ENCODE measurements at regions not wholly inside any gene's neighbourhood (a gene's known extent, or its start where the extent isn't known, plus 50 kb on each side); places are given as distances from the start of the nearest gene placed in this dataset.
"Not testable (repeated sequence)": the region's sequence is repeated elsewhere in the genome, so short reads cannot be mapped to it uniquely, and the experiment has no call there.

- Mint-ChIP-seq H3K9me3 (no peaks in the 10 kb centered on the region), H3K27me3 (ENCODE audit: low read depth) (no peaks in the 10 kb centered on the region)
Measured at GRCh38 chr18:2150566-2150965, 420.7 kb downstream of the METTL4 start.

GRCh38 chr18:2154278-2154677 is 417.0 kb downstream of the METTL4 start:
- H3K9me3 Mint-ChIP-seq: no peaks in the 10 kb centered on the region
- no peak overlapping the region for H3K27ac Mint-ChIP-seq
- H3K36me3 Mint-ChIP-seq (ENCODE audit: low read depth): no peaks in the 10 kb centered on the region
- H3K4me1 Mint-ChIP-seq: no peaks in the 10 kb centered on the region
- H3K27me3 Mint-ChIP-seq (ENCODE audit: low read depth): no peaks in the 10 kb centered on the region
- TF ChIP-seq CTCF (IDR thresholded peaks at IDR 0.05; ENCODE audit: unreplicated experiment in 3 of 3): no peak
- no peak overlapping the region for H3K4me3 Mint-ChIP-seq

More at GRCh38 chr18:2150566-2150965, 420.7 kb downstream of the METTL4 start:
- Mint-ChIP-seq H3K27ac (no peak overlapping the region), H3K4me3 (no peak overlapping the region), H3K4me1 (peaks cover 14% of the 10 kb centered on the region), H3K36me3 (ENCODE audit: low read depth) (no peaks in the 10 kb centered on the region)
- no peak for TF ChIP-seq CTCF (IDR thresholded peaks at IDR 0.05; ENCODE audit: unreplicated experiment in 3 of 3)

GRCh38 chr18:2164644-2165550 is 406.4 kb downstream of the METTL4 start:
- H3K36me3 Mint-ChIP-seq (ENCODE audit: low read depth): no peaks in the 10 kb centered on the region
- H3K9me3 Mint-ChIP-seq: no peaks in the 10 kb centered on the region
- no peaks in the 10 kb centered on the region for H3K27me3 Mint-ChIP-seq (ENCODE audit: low read depth)
- H3K4me3 Mint-ChIP-seq: no peak overlapping the region
- no peak overlapping the region for H3K27ac Mint-ChIP-seq
- no peak for TF ChIP-seq CTCF (IDR thresholded peaks at IDR 0.05; ENCODE audit: unreplicated experiment in 3 of 3)
- no peaks in the 10 kb centered on the region for H3K4me1 Mint-ChIP-seq

GRCh38 chr18:2166876-2167275 is 404.4 kb downstream of the METTL4 start:
- not testable (repeated sequence) for H3K4me1 Mint-ChIP-seq; H3K9me3 Mint-ChIP-seq; H3K27me3 Mint-ChIP-seq (ENCODE audit: low read depth); H3K4me3 Mint-ChIP-seq; H3K36me3 Mint-ChIP-seq (ENCODE audit: low read depth); H3K27ac Mint-ChIP-seq

GRCh38 chr18:2168022-2168421 is 403.3 kb downstream of the METTL4 start:
- Mint-ChIP-seq H3K4me1 (no peaks in the 10 kb centered on the region), H3K27me3 (ENCODE audit: low read depth) (no peaks in the 10 kb centered on the region), H3K36me3 (ENCODE audit: low read depth) (no peaks in the 10 kb centered on the region), H3K27ac (no peak overlapping the region), H3K4me3 (no peak overlapping the region), H3K9me3 (no peaks in the 10 kb centered on the region)
- TF ChIP-seq CTCF (IDR thresholded peaks at IDR 0.05; ENCODE audit: unreplicated experiment in 3 of 3): no peak

- H3K27me3 Mint-ChIP-seq (ENCODE audit: low read depth): no peaks in the 10 kb centered on the region
- no peak overlapping the region for H3K27ac Mint-ChIP-seq
- H3K9me3 Mint-ChIP-seq: no peaks in the 10 kb centered on the region
- no peaks in the 10 kb centered on the region for H3K36me3 Mint-ChIP-seq (ENCODE audit: low read depth)
- no peak overlapping the region for H3K4me3 Mint-ChIP-seq
- H3K4me1 Mint-ChIP-seq: no peaks in the 10 kb centered on the region
- no peak for TF ChIP-seq CTCF (IDR thresholded peaks at IDR 0.05; ENCODE audit: unreplicated experiment in 3 of 3)
Measured at GRCh38 chr18:2169656-2170055, 401.6 kb downstream of the METTL4 start.

Measured in nephron (organoid).